GM21528 (cell line): ENCODE measurements at regions not wholly inside any gene's neighbourhood (a gene's known extent, or its start where the extent isn't known, plus 50 kb on each side); places are given as distances from the start of the nearest gene placed in this dataset.
"Not testable (repeated sequence)": the region's sequence is repeated elsewhere in the genome, so short reads cannot be mapped to it uniquely, and the experiment has no call there.

Experiments
- ATAC-seq: cut with Tn5 transposase; IDR thresholded peaks from one replicate; pipeline ENCODE4 v1.9.1; 2021; ENCODE audit warnings: mild to moderate bottlenecking, moderate library complexity; ENCODE audit not compliant: unreplicated experiment, low FRiP score

- not testable (repeated sequence) for ATAC-seq
Measured at GRCh38 chr15:88965097-88965496, 51.9 kb upstream of the MFGE8 start.

GRCh38 chr15:88970232-88970631, 57.1 kb upstream of the MFGE8 start:
- no peak for ATAC-seq

GRCh38 chr15:88974392-88974791, 61.2 kb upstream of the MFGE8 start:
- no peak for ATAC-seq

GRCh38 chr15:88975891-88976290, 62.7 kb upstream of the MFGE8 start:
- ATAC-seq: no peak

GRCh38 chr15:88976656-88977055, 63.5 kb upstream of the MFGE8 start:
- ATAC-seq: no peak

GRCh38 chr15:88979674-88980073, 66.5 kb upstream of the MFGE8 start:
- ATAC-seq: no peak

- no peak for ATAC-seq
Measured at GRCh38 chr15:88980498-88980897, 67.3 kb upstream of the MFGE8 start.

GRCh38 chr15:88981244-88982215, 68.4 kb upstream of the MFGE8 start:
- ATAC-seq: no peak

- peak; percentile 96 for ATAC-seq
Measured at GRCh38 chr15:88982304-88982945, 69.2 kb upstream of the MFGE8 start.

GRCh38 chr15:88982946-88983342, 69.8 kb upstream of the MFGE8 start:
- ATAC-seq: no peak

- no peak for ATAC-seq
Measured at GRCh38 chr15:88983861-88984429, 70.8 kb upstream of the MFGE8 start.

GRCh38 chr15:88985547-88986393, 72.6 kb upstream of the MFGE8 start:
- ATAC-seq: no peak

GRCh38 chr15:88986949-88987590, 73.9 kb upstream of the MFGE8 start:
- no peak for ATAC-seq

- ATAC-seq: no peak
Measured at GRCh38 chr15:88987591-88987933, 74.4 kb upstream of the MFGE8 start.

GRCh38 chr15:88987934-88988671, 74.9 kb upstream of the MFGE8 start:
- ATAC-seq: no peak

- ATAC-seq: no peak
Measured at GRCh38 chr15:88989578-88989977, 76.4 kb upstream of the MFGE8 start.

- no peak for ATAC-seq
Measured at GRCh38 chr15:88990185-88990679, 77.1 kb upstream of the MFGE8 start.

GRCh38 chr15:88992216-88992615, 79.0 kb upstream of the MFGE8 start:
- ATAC-seq: no peak

- ATAC-seq: no peak
Measured at GRCh38 chr15:88992912-88993376, 79.8 kb upstream of the MFGE8 start.
